Activated naive CD8-positive, alpha-beta T cell treated with anti-CD3 and anti-CD28 coated beads, Interleukin-2, amount 10 ng/mL, durations not matched to agents 7 days and 5 days (primary cell): ENCODE measurements at regions not wholly inside any gene's neighbourhood (a gene's known extent, or its start where the extent isn't known, plus 50 kb on each side); places are given as distances from the start of the nearest gene placed in this dataset.
A peak's percentile ranks its signal among the peaks of the same experiment; 100 is the strongest.
"Not testable (repeated sequence)": the region's sequence is repeated elsewhere in the genome, so short reads cannot be mapped to it uniquely, and the experiment has no call there.

ENCODE experiments used
- ATAC-seq: fragments of 150-1000 bp; cut with Tn5 transposase; one replicate; pipeline ENCODE4 v1.10.0; 2021; ENCODE audit warnings: low read depth, moderate library complexity
- POLR2A ChIA-PET: fragments of 350-600 bp; sonication (Branson Sonifier 250); formaldehyde crosslinking; loops from one replicate; lab custom pipeline; 2021; ENCODE audit warnings: antibody characterized with exemption; lab: Charles Lee
- DNase-seq: peaks from one replicate; pipeline ENCODE4 v3.0.0; 2021
- H3K27ac Mint-ChIP-seq: one replicate; pipeline ENCODE4 v1.8.0; 2022; ENCODE audit warnings: mild to moderate bottlenecking, mixed read lengths
- H3K27me3 Mint-ChIP-seq: one replicate; pipeline ENCODE4 v1.8.0; 2022; ENCODE audit warnings: mild to moderate bottlenecking, moderate library complexity, mixed read lengths
- H3K36me3 Mint-ChIP-seq: one replicate; pipeline ENCODE4 v1.8.0; 2021; ENCODE audit warnings: mild to moderate bottlenecking, mixed read lengths
- H3K4me1 Mint-ChIP-seq: one replicate; pipeline ENCODE4 v1.8.0; 2021; ENCODE audit warnings: mixed read lengths
- H3K4me3 Mint-ChIP-seq: one replicate; pipeline ENCODE4 v1.8.0; 2022; ENCODE audit warnings: mild to moderate bottlenecking, moderate library complexity, mixed read lengths
- H3K9me3 Mint-ChIP-seq: one replicate; pipeline ENCODE4 v1.8.0; 2021; ENCODE audit warnings: mixed read lengths

GRCh38 chr4:22573198-22573597 lies 57.3 kb upstream of the ADGRA3 start:
- POLR2A ChIA-PET = no interaction called here
- H3K27ac Mint-ChIP-seq = no peak overlapping the region
- H3K36me3 Mint-ChIP-seq = peaks cover 2% of the 10 kb centered on the region
- H3K4me1 Mint-ChIP-seq = no peaks in the 10 kb centered on the region
- DNase-seq (no peak), ATAC-seq (no peak)
- H3K4me3 Mint-ChIP-seq = no peak overlapping the region
- H3K27me3 Mint-ChIP-seq = no peaks in the 10 kb centered on the region
- peaks cover 8% of the 10 kb centered on the region for H3K9me3 Mint-ChIP-seq

GRCh38 chr4:22573641-22574040 lies 57.8 kb upstream of the ADGRA3 start:
- DNase-seq = no peak
- H3K27ac Mint-ChIP-seq = no peak overlapping the region
- ATAC-seq = no peak
- H3K27me3 Mint-ChIP-seq = no peaks in the 10 kb centered on the region
- H3K4me1 Mint-ChIP-seq = peaks cover 3% of the 10 kb centered on the region
- H3K9me3 Mint-ChIP-seq = peaks cover 8% of the 10 kb centered on the region
- POLR2A ChIA-PET = no interaction called here
- H3K36me3 Mint-ChIP-seq = peaks cover 2% of the 10 kb centered on the region
- no peak overlapping the region for H3K4me3 Mint-ChIP-seq

- H3K27ac Mint-ChIP-seq = no peak overlapping the region
- peaks cover 2% of the 10 kb centered on the region for H3K36me3 Mint-ChIP-seq
- no peak for ATAC-seq
Observed at GRCh38 chr4:22574424-22574823, 58.6 kb upstream of the ADGRA3 start.

GRCh38 chr4:22574880-22575279 lies 59.0 kb upstream of the ADGRA3 start:
- Mint-ChIP-seq H3K4me3 (no peak overlapping the region), H3K27me3 (no peaks in the 10 kb centered on the region), H3K36me3 (peaks cover 2% of the 10 kb centered on the region), H3K4me1 (peaks cover 3% of the 10 kb centered on the region), H3K9me3 (peaks cover 8% of the 10 kb centered on the region), H3K27ac (no peak overlapping the region)
- POLR2A ChIA-PET = no interaction called here
- ATAC-seq = no peak
- DNase-seq = no peak

More at GRCh38 chr4:22574424-22574823, 58.6 kb upstream of the ADGRA3 start:
- POLR2A ChIA-PET = no interaction called here
- no peak for DNase-seq
- Mint-ChIP-seq H3K4me3 (no peak overlapping the region), H3K4me1 (peaks cover 3% of the 10 kb centered on the region), H3K9me3 (peaks cover 8% of the 10 kb centered on the region), H3K27me3 (no peaks in the 10 kb centered on the region)

- no peaks in the 10 kb centered on the region for H3K27me3 Mint-ChIP-seq
- no peak overlapping the region for H3K27ac Mint-ChIP-seq
- H3K4me3 Mint-ChIP-seq = no peak overlapping the region
- ATAC-seq (peak; percentile 30), DNase-seq (no peak)
- no peaks in the 10 kb centered on the region for H3K36me3 Mint-ChIP-seq
- no peaks in the 10 kb centered on the region for H3K4me1 Mint-ChIP-seq
- POLR2A ChIA-PET = no interaction called here
- H3K9me3 Mint-ChIP-seq = no peaks in the 10 kb centered on the region
Observed at GRCh38 chr4:22587253-22587652, 71.4 kb upstream of the ADGRA3 start.

GRCh38 chr4:22593933-22594332 lies 78.1 kb upstream of the ADGRA3 start:
- H3K27ac Mint-ChIP-seq = no peak overlapping the region
- no peak overlapping the region for H3K4me3 Mint-ChIP-seq
- DNase-seq (no peak), ATAC-seq (no peak)
- H3K36me3 Mint-ChIP-seq = no peaks in the 10 kb centered on the region
- no peaks in the 10 kb centered on the region for H3K9me3 Mint-ChIP-seq
- no peaks in the 10 kb centered on the region for H3K4me1 Mint-ChIP-seq
- H3K27me3 Mint-ChIP-seq = peaks cover 5% of the 10 kb centered on the region
- POLR2A ChIA-PET = no interaction called here

- Mint-ChIP-seq H3K4me1 (no peaks in the 10 kb centered on the region), H3K27me3 (peaks cover 5% of the 10 kb centered on the region), H3K4me3 (no peak overlapping the region), H3K36me3 (no peaks in the 10 kb centered on the region), H3K9me3 (no peaks in the 10 kb centered on the region), H3K27ac (no peak overlapping the region)
- DNase-seq (no peak), ATAC-seq (no peak)
- POLR2A ChIA-PET = no interaction called here
Observed at GRCh38 chr4:22595684-22596083, 79.8 kb upstream of the ADGRA3 start.

GRCh38 chr4:22596409-22596808 lies 80.5 kb upstream of the ADGRA3 start:
- POLR2A ChIA-PET = no interaction called here
- Mint-ChIP-seq H3K27me3 (peaks cover 5% of the 10 kb centered on the region), H3K4me3 (no peak overlapping the region), H3K36me3 (no peaks in the 10 kb centered on the region), H3K9me3 (no peaks in the 10 kb centered on the region), H3K27ac (no peak overlapping the region), H3K4me1 (no peaks in the 10 kb centered on the region)
- DNase-seq (no peak), ATAC-seq (no peak)

GRCh38 chr4:22597471-22597870 lies 81.6 kb upstream of the ADGRA3 start:
- Mint-ChIP-seq H3K4me1 (no peaks in the 10 kb centered on the region), H3K4me3 (no peak overlapping the region), H3K36me3 (no peaks in the 10 kb centered on the region), H3K27me3 (peaks cover 5% of the 10 kb centered on the region), H3K27ac (no peak overlapping the region), H3K9me3 (no peaks in the 10 kb centered on the region)
- ATAC-seq (no peak), DNase-seq (no peak)
- POLR2A ChIA-PET = no interaction called here

GRCh38 chr4:22598113-22599047 lies 82.5 kb upstream of the ADGRA3 start:
- POLR2A ChIA-PET, H3K27ac Mint-ChIP-seq, ATAC-seq, DNase-seq, H3K4me3 Mint-ChIP-seq, H3K27me3 Mint-ChIP-seq, H3K36me3 Mint-ChIP-seq, H3K4me1 Mint-ChIP-seq, H3K9me3 Mint-ChIP-seq: not testable (repeated sequence)

- H3K9me3 Mint-ChIP-seq, H3K4me1 Mint-ChIP-seq, POLR2A ChIA-PET, H3K4me3 Mint-ChIP-seq, H3K27ac Mint-ChIP-seq, H3K27me3 Mint-ChIP-seq, DNase-seq, H3K36me3 Mint-ChIP-seq, ATAC-seq: not testable (repeated sequence)
Observed at GRCh38 chr4:22599228-22599928, 83.5 kb upstream of the ADGRA3 start.

GRCh38 chr4:22599929-22600432 lies 84.1 kb upstream of the ADGRA3 start:
- DNase-seq, H3K27ac Mint-ChIP-seq, H3K27me3 Mint-ChIP-seq, POLR2A ChIA-PET, H3K36me3 Mint-ChIP-seq, H3K4me1 Mint-ChIP-seq, ATAC-seq, H3K4me3 Mint-ChIP-seq, H3K9me3 Mint-ChIP-seq: not testable (repeated sequence)

- H3K27me3 Mint-ChIP-seq, H3K4me1 Mint-ChIP-seq, DNase-seq, H3K27ac Mint-ChIP-seq, ATAC-seq, H3K9me3 Mint-ChIP-seq, POLR2A ChIA-PET, H3K36me3 Mint-ChIP-seq, H3K4me3 Mint-ChIP-seq: not testable (repeated sequence)
Observed at GRCh38 chr4:22601638-22602037, 85.8 kb upstream of the ADGRA3 start.

- POLR2A ChIA-PET = no interaction called here
- Mint-ChIP-seq H3K4me3 (no peak overlapping the region), H3K27me3 (no peaks in the 10 kb centered on the region), H3K27ac (no peak overlapping the region), H3K9me3 (no peaks in the 10 kb centered on the region), H3K4me1 (peaks cover 18% of the 10 kb centered on the region), H3K36me3 (no peaks in the 10 kb centered on the region)
- ATAC-seq (peak; percentile 98), DNase-seq (peak; percentile 53)
Observed at GRCh38 chr4:22607382-22607781, 85.4 kb upstream of the GBA3 start.
